Caco-2 (cell line): ENCODE measurements at regions not wholly inside any gene's neighbourhood (a gene's known extent, or its start where the extent isn't known, plus 50 kb on each side); places are given as distances from the start of the nearest gene placed in this dataset.

Experiments used
- BruUV-seq: library from RNA; stranded (reverse); fragments of 400-500 nt; replicated peaks from 2 replicates; lab custom pipeline; 2021; lab: Mats Ljungman, UMichigan
- CTCF ChIA-PET: fragments of 300-600 bp; sonication (Branson Sonifier 250); formaldehyde crosslinking; loops from one replicate; lab custom pipeline; 2022; ENCODE audit warnings: antibody characterized with exemption; lab: Charles Lee
- POLR2A ChIA-PET: fragments of 300-600 bp; sonication (Branson Sonifier 250); formaldehyde crosslinking; loops from one replicate; lab custom pipeline; 2022; ENCODE audit warnings: antibody characterized with exemption; lab: Charles Lee
- DNase-seq, 2 experiments: peaks; one replicate each; pipeline versions ENCODE4 v3.0.0 to v3.0.0-alpha.2; 2020 to 2022
- H3K27me3 ChIP-seq: replicated peaks from 2 replicates; pipeline ENCODE4 v1.6.0; 2011; ENCODE audit warnings: low read length; ENCODE audit not compliant: control insufficient read depth, insufficient read depth
- H3K36me3 ChIP-seq: 2 replicates; pipeline ENCODE4 v1.5.1; 2011; ENCODE audit warnings: low read length; ENCODE audit not compliant: control insufficient read depth, insufficient read depth
- H3K4me1 ChIP-seq: fragments of 250-450 bp; sonication (Bioruptor Pico); 2 replicates; pipeline ENCODE4 v1.5.1; 2020; ENCODE audit warnings: mild to moderate bottlenecking
- H3K4me3 ChIP-seq: 2 replicates; pipeline ENCODE4 v1.5.1; 2011; ENCODE audit warnings: low read depth, mild to moderate bottlenecking, control low read depth, low read length
- H3K9me3 ChIP-seq: fragments of 250-450 bp; sonication (Bioruptor Pico); 2 replicates; pipeline ENCODE4 v1.5.1; 2020; ENCODE audit warnings: mild to moderate bottlenecking, moderate library complexity
- H3K27ac Mint-ChIP-seq: one replicate; pipeline ENCODE4 v1.8.0; 2022; ENCODE audit warnings: mixed read lengths; ENCODE audit not compliant: unreplicated experiment
- H3K27me3 Mint-ChIP-seq: one replicate; pipeline ENCODE4 v1.8.0; 2022; ENCODE audit warnings: mixed read lengths; ENCODE audit not compliant: insufficient read depth, unreplicated experiment
- H3K36me3 Mint-ChIP-seq: one replicate; pipeline ENCODE4 v1.8.0; 2022; ENCODE audit warnings: mild to moderate bottlenecking, mixed read lengths; ENCODE audit not compliant: insufficient read depth, unreplicated experiment
- H3K4me1 Mint-ChIP-seq: one replicate; pipeline ENCODE4 v1.8.0; 2022; ENCODE audit warnings: low read depth, mixed read lengths; ENCODE audit not compliant: unreplicated experiment
- H3K4me3 Mint-ChIP-seq: one replicate; pipeline ENCODE4 v1.8.0; 2022; ENCODE audit warnings: mild to moderate bottlenecking, moderate library complexity, mixed read lengths; ENCODE audit not compliant: unreplicated experiment
- H3K9me3 Mint-ChIP-seq: one replicate; pipeline ENCODE4 v1.8.0; 2022; ENCODE audit warnings: mixed read lengths; ENCODE audit not compliant: unreplicated experiment
- intact Hi-C: fragments of 100-400 bp; cut with micrococcal nuclease; formaldehyde crosslinking; loops from one replicate; pipeline ENCODE4 v1.10.0; 2022; ENCODE audit not compliant: unreplicated experiment
- TF ChIP-seq, protein P1 (sequence below), 2 experiments: fragments of 200-600 bp in 1 of 2; IDR thresholded peaks; 1 replicate in 1 of 2; 2 replicates in 1 of 2; pipeline versions ENCODE4 v1.5.1 to v1.8.0; 2011 to 2022; ENCODE audit warnings: antibody characterized with exemption in 1 of 2, control low read depth in 1 of 2, inconsistent platforms in 1 of 2, low read depth in 1 of 2, low read length in 1 of 2, mild to moderate bottlenecking in 1 of 2, moderate library complexity in 1 of 2; ENCODE audit not compliant: insufficient read depth in 1 of 2, severe bottlenecking in 1 of 2, unreplicated experiment in 1 of 2

DNA sequence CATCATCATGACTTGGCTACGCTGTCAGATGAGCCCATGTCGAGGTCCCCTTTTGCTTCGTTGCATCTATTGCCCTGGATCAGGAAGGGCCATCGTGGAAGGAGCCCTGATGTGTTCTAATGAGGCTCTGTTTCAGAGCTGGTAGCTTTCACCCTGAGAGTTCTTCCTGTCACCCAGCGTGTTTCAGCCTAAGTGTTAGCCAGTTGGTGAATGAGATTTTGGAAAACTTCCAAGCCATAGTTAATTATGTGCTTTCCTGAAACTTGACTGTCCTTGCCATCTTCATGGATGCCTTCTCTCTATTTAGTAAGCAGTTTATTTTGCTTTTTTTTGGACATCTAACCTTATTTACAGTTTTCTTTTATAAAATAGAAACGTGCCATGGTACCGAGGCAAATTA is 1695.4 kb upstream of the WWC1 start:
- H3K27me3 Mint-ChIP-seq: no peaks in the 10 kb centered on the region
- Histone ChIP-seq H3K36me3 (no peaks in the 10 kb centered on the region), H3K4me3 (no peak overlapping the region), H3K27me3 (no peaks in the 10 kb centered on the region), H3K9me3 (no peaks in the 10 kb centered on the region), H3K4me1 (no peaks in the 10 kb centered on the region; the same call in 1 of the 2 replicates)
- intact Hi-C loops: no loop called here
- ChIA-PET CTCF (no interaction called here), POLR2A (no interaction called here)
- BruUV-seq: no TSS peak
- H3K4me3 Mint-ChIP-seq: no peak overlapping the region
- no peaks in the 10 kb centered on the region for H3K36me3 Mint-ChIP-seq
- peak overlapping the region; percentile 58 for H3K27ac Mint-ChIP-seq
- peaks cover 9% of the 10 kb centered on the region for H3K4me1 Mint-ChIP-seq
- no peaks in the 10 kb centered on the region for H3K9me3 Mint-ChIP-seq
- TF ChIP-seq, protein P1, sequence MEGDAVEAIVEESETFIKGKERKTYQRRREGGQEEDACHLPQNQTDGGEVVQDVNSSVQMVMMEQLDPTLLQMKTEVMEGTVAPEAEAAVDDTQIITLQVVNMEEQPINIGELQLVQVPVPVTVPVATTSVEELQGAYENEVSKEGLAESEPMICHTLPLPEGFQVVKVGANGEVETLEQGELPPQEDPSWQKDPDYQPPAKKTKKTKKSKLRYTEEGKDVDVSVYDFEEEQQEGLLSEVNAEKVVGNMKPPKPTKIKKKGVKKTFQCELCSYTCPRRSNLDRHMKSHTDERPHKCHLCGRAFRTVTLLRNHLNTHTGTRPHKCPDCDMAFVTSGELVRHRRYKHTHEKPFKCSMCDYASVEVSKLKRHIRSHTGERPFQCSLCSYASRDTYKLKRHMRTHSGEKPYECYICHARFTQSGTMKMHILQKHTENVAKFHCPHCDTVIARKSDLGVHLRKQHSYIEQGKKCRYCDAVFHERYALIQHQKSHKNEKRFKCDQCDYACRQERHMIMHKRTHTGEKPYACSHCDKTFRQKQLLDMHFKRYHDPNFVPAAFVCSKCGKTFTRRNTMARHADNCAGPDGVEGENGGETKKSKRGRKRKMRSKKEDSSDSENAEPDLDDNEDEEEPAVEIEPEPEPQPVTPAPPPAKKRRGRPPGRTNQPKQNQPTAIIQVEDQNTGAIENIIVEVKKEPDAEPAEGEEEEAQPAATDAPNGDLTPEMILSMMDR (IDR thresholded peaks at IDR 0.05; ENCODE audit: insufficient read depth in 1 of 2, low read depth in 1 of 2, low read length in 1 of 2, severe bottlenecking in 1 of 2, unreplicated experiment in 1 of 2): no peak
- DNase-seq: no peak

DNA sequence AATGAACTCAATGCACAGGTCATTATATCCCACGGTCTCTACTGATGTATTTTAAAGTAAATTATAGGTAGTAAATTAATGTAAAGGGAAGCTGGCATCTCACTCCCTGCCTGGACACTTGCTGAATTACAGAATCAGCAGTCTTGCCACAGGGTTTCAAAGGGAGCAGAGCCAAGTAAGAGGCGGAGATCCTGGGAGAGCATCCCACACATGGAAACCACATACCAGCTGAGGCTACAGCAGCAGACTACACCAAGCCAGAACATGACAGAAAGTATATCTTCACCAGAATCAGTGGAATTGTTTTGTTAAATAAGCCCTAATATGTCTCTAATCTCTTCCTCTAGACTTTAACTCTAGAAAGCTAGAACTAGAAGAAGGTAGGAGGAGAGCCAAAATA is 1689.2 kb upstream of the WWC1 start:
- H3K36me3 Mint-ChIP-seq: no peaks in the 10 kb centered on the region
- Histone ChIP-seq H3K27me3 (no peaks in the 10 kb centered on the region), H3K9me3 (no peaks in the 10 kb centered on the region), H3K4me3 (no peak overlapping the region), H3K4me1 (no peaks in the 10 kb centered on the region), H3K36me3 (no peaks in the 10 kb centered on the region)
- H3K4me1 Mint-ChIP-seq: no peaks in the 10 kb centered on the region
- POLR2A ChIA-PET: no interaction called here
- H3K9me3 Mint-ChIP-seq: peaks cover under 1% of the 10 kb centered on the region
- BruUV-seq: no TSS peak
- intact Hi-C loops: no loop called here
- no peak overlapping the region for H3K4me3 Mint-ChIP-seq
- CTCF ChIA-PET: no interaction called here
- peaks cover 3% of the 10 kb centered on the region for H3K27me3 Mint-ChIP-seq
- no peak overlapping the region for H3K27ac Mint-ChIP-seq
- TF ChIP-seq, protein P1 (IDR thresholded peaks at IDR 0.05; ENCODE audit: insufficient read depth in 1 of 2, low read depth in 1 of 2, low read length in 1 of 2, severe bottlenecking in 1 of 2, unreplicated experiment in 1 of 2): no peak
- DNase-seq: no peak

DNA sequence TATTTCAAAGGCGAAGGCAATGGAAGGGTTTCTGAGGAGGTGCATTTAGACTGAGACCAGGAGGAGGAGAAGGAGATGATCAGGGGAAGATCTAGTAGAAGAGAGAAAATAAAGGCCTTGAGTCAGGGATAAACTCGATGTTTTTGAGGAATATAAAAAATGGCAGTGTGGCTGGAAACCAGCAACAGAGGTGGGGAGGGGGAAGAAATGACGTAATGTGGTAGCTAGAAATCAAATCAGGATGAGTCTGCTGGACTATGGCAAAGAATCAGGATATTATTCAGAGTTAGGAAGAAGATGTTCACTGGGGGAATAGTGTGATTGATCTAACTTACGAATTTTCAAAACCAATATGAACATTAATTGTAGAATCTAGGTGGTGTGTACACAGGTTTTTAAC is 1673.9 kb upstream of the WWC1 start:
- no peaks in the 10 kb centered on the region for H3K9me3 ChIP-seq
- no peak for DNase-seq
- BruUV-seq: no TSS peak
- Mint-ChIP-seq H3K36me3 (no peaks in the 10 kb centered on the region), H3K4me1 (no peaks in the 10 kb centered on the region), H3K9me3 (peaks cover 10% of the 10 kb centered on the region), H3K4me3 (no peak overlapping the region), H3K27me3 (no peaks in the 10 kb centered on the region), H3K27ac (no peak overlapping the region)
- H3K36me3 ChIP-seq: no peaks in the 10 kb centered on the region
- no peaks in the 10 kb centered on the region for H3K27me3 ChIP-seq
- no peak overlapping the region for H3K4me3 ChIP-seq
- intact Hi-C loops: no loop called here
- ChIA-PET POLR2A (no interaction called here), CTCF (no interaction called here)
- TF ChIP-seq, protein P1 (IDR thresholded peaks at IDR 0.05; ENCODE audit: insufficient read depth in 1 of 2, low read depth in 1 of 2, low read length in 1 of 2, severe bottlenecking in 1 of 2, unreplicated experiment in 1 of 2): no peak
- H3K4me1 ChIP-seq: no peaks in the 10 kb centered on the region
